GM20431 (cell line): ENCODE measurements at regions not wholly inside any gene's neighbourhood (a gene's known extent, or its start where the extent isn't known, plus 50 kb on each side); places are given as distances from the start of the nearest gene placed in this dataset.

Source experiments
- in situ Hi-C: fragments of 300-500 bp; cut with MseI, MboI; formaldehyde crosslinking; loops from one replicate; pipeline ENCODE4 v1.15.0; 2020; ENCODE audit warnings: low sequenced_read_pairs; ENCODE audit not compliant: unreplicated experiment

GRCh38 chr5:2282893-2283292 is 400.2 kb upstream of the IRX4 start:
- in situ Hi-C loops: no loop called here

GRCh38 chr5:2282034-2282690 is 399.4 kb upstream of the IRX4 start:
- in situ Hi-C loops: no loop called here

- in situ Hi-C loops: no loop called here
These were observed 398.7 kb upstream of the IRX4 start for GRCh38 chr5:2281446-2281845.

- in situ Hi-C loops: no loop called here
These were observed 397.6 kb upstream of the IRX4 start for GRCh38 chr5:2280318-2280717.

- in situ Hi-C loops: no loop called here
These were observed 396.2 kb upstream of the IRX4 start for GRCh38 chr5:2278825-2279456.

- in situ Hi-C loops: no loop called here
These were observed 395.2 kb upstream of the IRX4 start for GRCh38 chr5:2277886-2278285.

GRCh38 chr5:2276101-2276500 is 393.4 kb upstream of the IRX4 start:
- in situ Hi-C loops: no loop called here

GRCh38 chr5:2272755-2273154 is 390.0 kb upstream of the IRX4 start:
- in situ Hi-C loops: no loop called here

- in situ Hi-C loops: no loop called here
These were observed 389.3 kb upstream of the IRX4 start for GRCh38 chr5:2272039-2272438.

- in situ Hi-C loops: no loop called here
These were observed 388.6 kb upstream of the IRX4 start for GRCh38 chr5:2271316-2271715.

- in situ Hi-C loops: no loop called here
These were observed 387.7 kb upstream of the IRX4 start for GRCh38 chr5:2270467-2270866.

GRCh38 chr5:2269656-2270055 is 386.9 kb upstream of the IRX4 start:
- in situ Hi-C loops: no loop called here

GRCh38 chr5:2267991-2268390 is 385.3 kb upstream of the IRX4 start:
- in situ Hi-C loops: no loop called here

- in situ Hi-C loops: no loop called here
These were observed 384.0 kb upstream of the IRX4 start for GRCh38 chr5:2266641-2267240.

GRCh38 chr5:2265341-2265740 is 382.6 kb upstream of the IRX4 start:
- in situ Hi-C loops: no loop called here

GRCh38 chr5:2263763-2264162 is 381.0 kb upstream of the IRX4 start:
- in situ Hi-C loops: no loop called here

- in situ Hi-C loops: no loop called here
These were observed 379.9 kb upstream of the IRX4 start for GRCh38 chr5:2262620-2263019.

- in situ Hi-C loops: no loop called here
These were observed 378.4 kb upstream of the IRX4 start for GRCh38 chr5:2261004-2261703.

- in situ Hi-C loops: no loop called here
These were observed 377.7 kb upstream of the IRX4 start for GRCh38 chr5:2260211-2261003.

GRCh38 chr5:2259494-2260107 is 376.9 kb upstream of the IRX4 start:
- in situ Hi-C loops: no loop called here
